SW 1271 (cell line): ENCODE measurements at regions not wholly inside any gene's neighbourhood (a gene's known extent, or its start where the extent isn't known, plus 50 kb on each side); places are given as distances from the start of the nearest gene placed in this dataset.

ENCODE experiments used
- DNase-seq, 2 experiments: peaks; one replicate each; lab custom pipeline; 2025; lab: John Stamatoyannopoulos, UW

DNA sequence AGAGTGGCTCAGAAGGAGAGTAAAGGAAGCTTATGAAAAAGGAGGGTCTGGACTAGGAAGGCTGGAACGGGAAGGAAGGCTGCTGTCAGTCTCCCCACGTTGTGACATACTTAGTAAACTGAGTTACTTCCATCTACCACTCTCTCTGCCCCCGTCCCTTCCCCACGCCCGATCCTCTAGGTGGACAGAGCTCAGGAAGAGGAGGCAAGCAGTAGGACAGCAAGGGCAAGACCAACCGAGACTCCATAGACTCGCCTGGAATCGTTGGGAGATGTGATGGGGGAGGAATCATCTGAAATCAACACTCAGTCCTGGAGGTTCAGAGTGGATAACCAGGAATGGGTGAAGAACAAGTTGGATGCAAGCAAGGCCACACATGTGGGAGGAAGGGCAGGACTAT lies 240.7 kb downstream of the BUD13 start:
- no peak for DNase-seq

DNA sequence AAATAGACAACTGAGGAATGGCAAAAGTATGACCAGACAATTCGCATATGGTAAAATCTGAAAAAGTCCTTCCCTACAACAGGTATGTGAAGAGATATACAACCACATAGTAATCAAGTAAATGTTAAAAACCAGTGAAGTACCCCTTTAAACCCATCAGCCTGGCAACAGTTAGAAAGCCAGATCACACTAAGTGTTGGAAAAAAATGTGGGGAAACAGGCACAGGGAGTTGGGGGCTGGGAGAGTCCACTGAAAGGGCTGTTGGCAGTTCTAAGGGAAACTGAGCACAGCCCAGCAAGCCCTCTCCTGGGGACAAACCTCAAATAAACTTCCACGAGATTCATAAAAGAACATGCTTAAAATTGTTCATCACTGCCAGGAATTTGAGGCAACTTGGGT lies 242.1 kb downstream of the BUD13 start:
- no peak for DNase-seq

DNA sequence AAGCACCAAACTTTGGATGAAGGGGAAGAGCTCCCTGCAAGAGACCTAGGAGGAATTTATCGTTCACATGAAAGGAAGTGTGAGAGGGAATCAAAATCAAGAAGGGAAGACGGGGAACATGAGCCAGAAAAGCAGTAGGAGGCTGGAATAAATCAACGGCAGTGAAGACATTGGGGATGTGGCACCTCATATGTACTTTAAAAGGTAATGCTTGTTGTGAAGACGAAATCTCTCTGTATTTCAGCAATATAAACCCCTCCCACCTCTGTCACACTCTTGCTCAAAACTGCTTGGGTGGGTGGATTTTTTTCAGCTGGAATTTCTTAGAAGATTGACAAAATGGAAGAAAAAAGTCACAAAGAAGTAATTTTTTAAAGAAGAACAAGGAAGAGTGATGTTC lies 243.5 kb downstream of the BUD13 start:
- DNase-seq = no peak

DNA sequence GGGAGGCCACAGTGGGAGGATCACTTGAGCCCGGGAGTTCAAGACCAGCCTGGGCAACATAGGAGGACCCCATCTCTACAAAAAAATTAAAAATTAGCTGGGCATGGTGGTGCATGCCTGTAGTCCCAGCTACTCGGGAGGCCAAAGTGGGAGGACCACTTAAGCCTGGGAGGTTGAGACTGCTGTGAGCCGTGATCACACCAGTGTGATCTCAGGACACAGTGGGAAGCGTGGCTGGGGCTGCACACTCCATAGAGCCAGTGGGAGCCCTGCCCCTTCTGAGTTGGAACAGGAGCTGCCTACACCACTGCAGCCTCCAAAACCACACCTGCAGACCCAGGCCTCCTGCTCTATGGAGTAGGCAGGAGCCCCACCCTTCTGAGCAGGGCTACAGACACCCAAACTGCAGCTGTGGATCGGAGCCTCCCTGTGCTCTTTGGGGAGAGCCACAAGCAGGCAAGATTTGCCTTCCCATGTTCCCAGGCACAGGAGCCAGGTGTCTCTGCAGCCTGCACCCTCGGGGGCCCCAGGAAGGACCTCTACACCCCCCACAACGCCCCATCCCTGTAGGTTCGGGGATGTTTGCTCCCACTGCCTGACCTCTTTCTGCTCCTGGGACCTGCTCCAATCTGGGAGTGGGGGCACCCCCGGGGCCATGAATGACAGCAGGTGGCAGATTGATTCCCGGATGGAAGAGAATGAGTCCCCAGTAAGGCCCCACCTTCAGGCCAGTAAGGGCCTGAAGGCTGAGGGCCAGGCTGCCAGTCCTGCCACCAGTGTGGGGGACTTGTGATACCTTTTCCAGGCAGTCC lies 245.4 kb downstream of the BUD13 start:
- no peak for DNase-seq

DNA sequence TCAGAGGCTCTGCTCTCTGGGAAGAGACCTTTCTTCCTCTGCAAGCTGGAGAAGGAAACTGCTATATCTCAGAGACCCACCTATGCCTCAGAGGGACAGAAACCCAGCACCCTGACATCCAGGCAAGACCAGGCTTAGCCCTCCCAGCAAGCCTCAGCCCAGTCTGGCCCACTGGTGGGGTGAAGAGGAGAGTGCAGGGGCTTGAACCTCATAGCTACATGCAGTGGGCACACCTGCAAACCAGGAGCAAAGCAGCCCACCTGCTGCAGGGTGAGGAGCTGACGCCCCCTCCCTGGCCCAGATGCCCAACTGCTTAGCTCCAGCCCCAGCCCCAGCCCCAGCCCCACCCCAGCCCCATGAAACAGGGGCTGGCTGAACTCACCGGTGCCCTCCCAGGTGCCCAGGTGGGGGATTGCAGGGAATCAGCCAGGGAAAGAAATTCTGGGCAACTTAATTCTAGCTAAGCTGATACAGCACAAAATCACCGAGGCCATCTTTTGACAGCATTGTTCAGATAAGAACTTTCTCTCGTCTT lies 246.8 kb downstream of the BUD13 start:
- no peak for DNase-seq

DNA sequence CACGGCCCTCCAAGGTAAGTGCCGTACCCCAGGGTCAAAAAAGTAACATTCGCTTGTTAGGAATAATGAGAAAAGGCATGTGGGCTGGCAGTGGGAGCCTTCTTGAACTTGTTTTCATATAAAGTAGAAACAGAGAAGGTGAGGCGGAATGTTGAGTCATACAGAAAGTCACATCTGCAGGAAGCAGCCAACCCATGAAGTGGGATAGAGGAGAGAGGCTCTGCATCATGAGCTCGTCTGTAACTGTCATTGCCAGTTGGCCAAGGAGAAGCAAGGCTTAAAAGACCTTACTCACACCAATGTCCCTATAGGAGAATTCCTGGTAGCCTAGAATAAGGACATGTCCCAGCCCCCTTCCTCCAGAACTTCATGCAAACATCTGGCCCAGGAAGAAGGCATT lies 253.3 kb downstream of the BUD13 start:
- no peak for DNase-seq

DNA sequence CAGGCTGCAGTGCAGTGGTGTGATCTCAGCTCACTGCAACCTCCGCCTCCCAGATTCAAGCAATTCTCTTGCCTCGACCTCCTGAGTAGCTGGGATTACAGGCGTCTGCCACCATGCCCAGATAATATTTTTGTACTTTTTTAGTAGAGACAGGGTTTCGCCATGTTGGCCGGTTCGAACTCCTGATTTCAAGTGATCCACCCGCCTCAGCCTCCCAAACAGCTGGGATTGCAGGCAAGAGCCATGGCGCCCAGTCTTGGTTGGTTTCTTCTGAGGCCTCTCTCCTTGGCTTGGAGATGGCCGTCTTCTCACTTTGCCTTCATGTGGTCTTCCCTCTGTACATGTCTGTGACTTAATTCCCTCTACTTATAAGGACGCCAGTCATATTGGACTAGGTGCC lies 254.6 kb downstream of the BUD13 start:
- no peak for DNase-seq

DNA sequence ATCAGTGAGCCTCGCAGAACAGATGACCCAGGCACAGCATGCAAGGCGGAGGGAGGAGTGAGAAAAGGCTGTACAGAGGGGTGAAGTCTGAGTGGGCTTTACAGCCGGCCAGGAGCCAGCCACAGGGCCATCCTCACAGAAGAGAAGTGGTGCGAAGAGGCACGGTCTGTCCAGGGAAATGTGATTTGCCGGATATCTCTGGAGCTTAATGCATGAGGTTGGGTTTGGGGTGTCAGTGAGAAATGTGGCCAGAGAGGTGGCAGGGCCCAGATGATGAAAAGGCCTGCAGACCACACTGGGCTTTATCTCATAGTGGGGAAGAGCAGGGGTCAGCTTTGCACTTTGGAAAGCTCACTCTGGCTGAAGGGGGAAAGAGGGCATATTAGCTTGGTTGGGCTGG lies 255.2 kb downstream of the BUD13 start:
- no peak for DNase-seq

DNA sequence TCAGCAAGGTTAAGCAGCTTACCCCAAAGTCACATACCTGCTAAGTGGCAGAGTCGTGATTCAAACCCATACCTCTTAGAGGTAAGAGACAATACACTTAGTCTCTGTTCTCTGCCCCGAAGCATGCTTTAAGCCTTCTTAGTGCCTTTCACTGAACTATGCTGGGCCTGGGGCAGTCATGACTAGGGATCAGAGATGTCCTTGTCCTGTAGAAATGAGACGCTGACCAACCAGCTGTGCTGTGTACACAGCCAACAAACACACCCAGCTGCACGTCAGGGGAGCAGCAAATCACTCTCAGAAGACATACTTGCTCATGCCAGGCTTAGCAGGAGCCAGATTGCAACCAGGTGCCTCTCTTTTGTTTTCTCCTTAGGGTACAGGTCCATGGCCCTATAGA lies 255.7 kb downstream of the BUD13 start:
- no peak for DNase-seq

DNA sequence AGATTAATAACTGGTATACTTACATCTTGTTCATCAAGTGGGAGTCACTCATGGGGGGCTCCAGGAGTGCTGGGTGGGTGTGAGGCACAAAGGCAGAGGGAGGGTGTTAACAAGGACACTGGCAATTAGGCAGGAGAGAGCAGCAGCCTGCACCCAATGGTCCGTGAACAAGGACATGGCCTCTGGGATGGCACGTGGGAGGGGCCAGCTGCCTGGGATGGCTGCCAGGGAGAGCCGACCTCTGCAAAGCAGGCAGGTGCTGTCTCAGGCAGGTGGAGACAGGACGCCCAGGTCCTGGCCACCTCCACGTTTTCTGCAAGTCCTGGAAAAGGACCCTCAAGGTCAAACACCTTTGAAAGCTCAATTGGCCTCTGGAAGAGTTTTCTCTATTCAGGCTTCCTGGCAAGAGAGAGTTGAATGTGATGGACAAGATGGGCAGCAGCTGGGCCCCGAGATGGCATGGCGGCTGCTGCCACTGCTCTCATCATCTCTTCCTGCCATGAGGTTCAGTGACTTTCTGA lies 257.1 kb downstream of the BUD13 start:
- no peak for DNase-seq

DNA sequence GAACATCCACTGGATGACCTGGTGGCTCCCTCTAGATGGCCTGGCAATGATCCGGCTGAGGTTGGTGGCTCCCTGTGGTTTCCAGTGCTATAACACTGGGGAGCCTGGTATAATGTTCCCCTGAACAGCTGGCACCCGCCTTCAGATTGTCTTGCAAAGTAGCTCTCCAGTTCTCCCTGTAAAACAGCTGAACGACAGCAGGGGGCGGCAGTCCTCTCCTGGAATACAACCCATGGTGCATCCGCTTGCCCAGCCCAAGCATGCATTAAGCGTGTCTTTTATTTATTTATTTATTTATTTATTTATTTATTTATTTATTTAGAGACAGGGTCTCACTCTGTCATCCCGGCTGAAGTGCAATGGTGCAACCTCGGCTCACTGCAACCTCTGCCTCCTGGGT lies 258.9 kb downstream of the BUD13 start:
- no peak for DNase-seq

DNA sequence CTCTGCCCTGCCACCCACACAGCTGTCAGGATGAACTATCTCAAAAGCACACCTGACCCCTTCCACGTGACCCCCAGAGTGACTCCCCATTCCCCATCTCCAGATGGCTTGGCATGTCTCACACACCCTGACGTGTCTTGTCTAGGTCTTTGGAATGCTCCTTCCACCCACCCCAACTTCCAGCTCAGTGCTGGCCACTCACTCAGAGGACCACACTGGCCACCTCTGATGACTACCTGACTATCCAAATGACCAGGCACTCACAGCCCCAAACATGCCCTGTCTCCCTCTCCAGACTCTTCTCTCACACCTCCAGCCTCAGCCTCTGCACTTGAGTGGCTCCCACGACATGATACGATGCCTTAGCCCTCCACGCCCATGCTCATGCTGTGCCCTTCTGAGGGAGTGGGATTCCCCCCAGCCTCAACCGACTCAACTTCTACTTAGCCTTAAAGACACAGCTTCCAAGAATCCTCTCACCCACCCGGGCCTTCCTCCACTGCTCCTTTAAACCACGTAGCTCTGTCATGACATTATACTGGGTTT lies 259.4 kb downstream of the BUD13 start:
- no peak for DNase-seq

DNA sequence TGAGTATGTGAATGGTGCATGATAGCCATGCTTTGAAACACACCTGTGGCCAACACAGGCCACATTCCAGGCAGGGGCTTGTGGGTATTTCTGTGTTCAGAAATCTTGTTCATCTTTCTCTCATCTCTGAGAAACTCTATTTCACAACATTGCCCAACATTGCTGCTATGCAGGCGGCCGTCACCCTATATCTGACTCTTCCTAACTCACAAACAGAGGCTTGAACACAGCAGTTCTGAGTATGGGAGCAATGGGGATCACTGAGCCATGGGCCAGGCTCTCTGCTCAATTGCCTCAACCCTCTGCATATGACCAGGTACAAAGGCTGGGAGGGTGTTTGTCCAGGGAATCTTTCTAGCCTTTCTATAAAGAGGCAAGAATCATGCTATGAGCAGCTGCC lies 259.9 kb downstream of the BUD13 start:
- DNase-seq = no peak

DNA sequence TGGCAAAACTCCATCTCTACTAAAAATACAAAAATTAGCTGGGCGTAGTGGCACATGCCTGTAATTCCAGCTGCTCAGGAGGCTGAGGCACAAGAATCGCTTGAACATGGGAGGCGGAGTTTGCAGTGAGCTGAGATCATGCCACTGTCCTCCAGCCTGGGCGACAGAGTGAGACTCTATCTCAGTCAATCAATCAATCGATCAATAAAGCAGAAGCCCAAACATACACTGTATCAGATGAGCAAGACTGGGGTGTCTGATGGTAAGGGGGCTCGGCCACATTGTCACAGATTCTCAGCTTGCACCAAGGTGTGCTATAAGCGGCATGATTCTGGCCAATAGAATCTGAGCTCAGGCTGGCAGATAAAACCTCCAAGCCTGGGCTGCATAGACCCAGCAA lies 261.1 kb downstream of the BUD13 start:
- DNase-seq = no peak

DNA sequence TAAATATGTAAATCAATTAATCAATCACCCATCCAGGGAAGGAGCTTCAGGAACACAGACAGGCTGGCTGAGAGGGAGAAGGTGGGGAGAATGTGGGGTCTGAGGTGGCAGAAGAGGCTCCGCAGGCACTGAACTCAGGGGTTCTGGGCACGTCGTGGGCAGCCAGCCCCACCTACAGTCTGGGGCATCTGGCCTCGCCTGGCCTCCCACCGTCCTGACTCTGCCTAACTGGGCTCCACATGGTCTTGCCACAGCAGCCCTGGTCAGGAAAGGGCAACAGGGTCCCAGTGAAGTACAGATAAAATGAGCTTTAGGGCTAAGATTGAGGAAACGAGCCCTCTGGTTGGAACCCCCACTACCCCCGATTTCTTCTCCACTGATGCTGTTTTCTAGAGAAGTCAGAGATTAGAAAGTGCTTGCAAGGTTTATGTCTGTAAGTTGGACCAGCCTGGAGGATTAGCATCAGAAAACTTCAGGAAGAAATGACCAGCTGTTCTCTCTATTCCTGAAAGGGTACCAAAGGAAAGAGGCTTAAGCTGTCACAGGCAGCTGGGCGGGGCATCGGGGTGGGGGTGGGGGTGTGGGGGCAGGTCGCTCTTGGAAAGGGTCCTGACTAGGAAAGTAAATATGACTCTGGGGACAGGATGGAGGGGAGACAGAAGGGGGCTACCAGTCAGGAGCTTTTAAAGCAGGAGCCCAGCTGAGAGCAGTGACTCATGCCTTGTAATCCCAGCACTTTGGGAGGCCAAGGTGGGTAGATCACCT lies 261.7 kb downstream of the BUD13 start:
- no peak for DNase-seq

DNA sequence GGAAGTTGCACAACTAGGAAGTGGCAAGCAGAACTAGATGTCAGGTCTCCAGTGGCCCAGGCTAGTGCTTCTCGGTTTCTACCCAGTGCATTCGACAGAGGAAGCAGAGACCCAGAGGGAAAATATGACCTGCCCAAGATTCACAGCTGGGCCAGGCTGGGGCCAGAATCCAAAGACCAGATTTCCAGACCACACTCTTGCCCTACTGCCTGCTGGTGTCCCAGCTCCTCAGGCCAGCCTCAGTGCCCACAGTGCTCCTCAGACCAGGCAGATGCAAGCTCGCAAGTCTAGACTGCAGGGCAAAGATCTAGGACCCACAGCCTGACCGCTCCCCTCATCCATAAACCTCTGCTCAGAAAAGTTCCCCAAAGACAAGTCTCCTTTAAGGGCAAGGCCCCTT lies 262.6 kb downstream of the BUD13 start:
- no peak for DNase-seq

DNA sequence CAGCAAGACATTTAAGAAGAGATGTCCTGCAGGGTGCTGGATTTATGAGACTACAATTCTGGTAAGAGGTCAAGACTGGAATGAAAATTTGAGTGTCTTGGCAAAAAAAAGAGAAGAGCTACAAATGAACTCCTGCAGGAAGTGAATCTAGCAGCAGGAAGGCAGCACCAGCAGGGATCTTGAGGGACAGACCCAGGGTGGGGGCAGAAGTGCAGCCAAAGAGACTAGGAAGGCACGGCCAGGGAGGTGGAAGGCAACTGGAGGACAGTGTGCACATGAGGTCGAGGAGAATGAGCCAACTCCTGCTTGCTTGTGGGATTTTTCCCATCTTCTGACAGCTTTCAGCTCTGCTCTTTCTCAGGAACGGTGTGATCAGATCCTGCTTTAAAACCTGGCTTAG lies 263.2 kb downstream of the BUD13 start:
- DNase-seq = no peak

DNA sequence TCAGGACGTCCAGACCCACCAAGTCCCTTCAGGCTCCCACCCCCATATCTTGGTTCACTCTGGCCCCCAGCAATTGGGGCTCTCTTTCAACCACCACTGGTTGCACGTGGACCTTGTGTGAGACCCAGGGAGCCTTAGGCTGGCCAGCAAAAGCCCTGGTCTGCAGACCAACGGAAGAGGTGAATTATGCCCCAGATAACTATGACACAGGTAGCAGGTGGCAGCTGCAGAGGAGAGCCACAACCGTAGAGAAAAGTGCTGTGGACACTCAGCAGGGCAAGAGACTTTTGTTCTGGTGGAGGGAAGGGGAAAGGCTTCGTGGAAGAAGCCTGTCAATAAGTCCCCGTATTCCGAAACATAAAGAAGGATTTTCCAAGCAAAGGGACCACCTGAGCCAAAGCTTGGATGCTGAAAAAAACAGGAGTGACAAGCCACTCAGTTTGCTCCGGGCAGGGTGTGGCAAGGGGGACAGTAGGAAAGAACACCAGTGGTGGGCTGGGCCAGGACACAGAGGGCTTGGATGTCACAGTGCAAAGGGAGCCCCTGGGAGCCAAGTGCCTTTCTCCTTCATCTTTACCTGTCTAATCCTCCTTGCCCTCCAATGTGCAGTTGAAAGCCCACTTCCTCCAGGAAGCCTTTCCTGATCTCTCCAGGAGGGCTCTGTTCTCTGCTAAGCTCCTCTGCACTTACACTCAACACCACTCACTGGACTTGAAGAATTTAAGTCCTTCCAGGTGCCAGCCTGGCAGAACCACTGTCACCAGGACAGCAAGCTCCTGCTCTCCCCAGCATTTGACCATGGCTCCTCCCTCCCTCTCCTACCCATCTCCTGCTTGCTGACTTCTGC lies 264.7 kb downstream of the BUD13 start:
- DNase-seq = no peak

DNA sequence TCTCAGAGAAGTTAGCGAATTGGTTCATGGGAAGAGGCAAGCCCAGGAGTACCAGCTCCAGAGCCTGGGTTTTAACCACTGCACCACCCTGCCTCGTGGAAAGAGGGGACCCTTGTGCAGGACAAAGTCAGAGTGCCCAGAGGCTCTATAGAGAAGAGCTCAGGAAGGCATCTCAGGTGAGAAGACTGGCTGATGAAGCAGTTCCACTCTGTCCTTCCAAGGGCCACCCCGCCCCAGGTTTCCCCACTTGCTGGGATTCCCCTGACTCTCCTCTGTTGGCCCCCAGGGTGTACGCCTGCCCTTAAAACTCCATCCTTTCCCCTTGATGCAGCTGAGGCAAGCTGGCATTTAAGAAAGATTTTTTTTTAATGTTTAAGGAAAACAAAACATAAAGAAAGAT lies 265.8 kb downstream of the BUD13 start:
- DNase-seq = no peak

DNA sequence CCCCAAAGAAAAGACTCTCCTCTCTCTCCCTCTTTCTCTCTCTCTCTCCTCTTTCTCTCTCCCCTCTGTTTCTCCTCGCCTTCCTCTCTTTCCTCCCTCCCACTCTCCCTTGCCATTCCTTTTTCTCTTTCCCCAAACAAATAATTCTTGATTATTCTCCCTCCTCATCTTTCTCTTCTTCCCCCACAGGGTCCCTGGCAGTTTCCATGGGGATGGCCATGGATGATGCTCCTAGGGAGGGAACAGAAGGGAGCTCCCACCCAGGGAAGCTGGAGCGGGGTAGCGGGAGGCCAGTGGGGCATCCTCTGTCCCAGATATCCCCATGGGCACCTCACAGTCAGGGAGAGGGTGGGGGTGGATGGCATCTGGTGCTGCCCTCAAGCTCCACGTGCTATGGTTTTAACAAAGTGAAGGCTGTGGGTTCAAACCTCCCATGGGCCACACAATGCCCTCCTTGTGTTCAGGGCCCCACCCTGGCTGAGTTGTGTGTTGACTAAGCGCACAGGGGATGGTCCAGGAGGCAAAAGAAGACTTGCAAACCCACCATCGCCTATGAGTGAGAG lies 266.4 kb downstream of the BUD13 start:
- no peak for DNase-seq
